COLO668 (cell line): ENCODE measurements at regions not wholly inside any gene's neighbourhood (a gene's known extent, or its start where the extent isn't known, plus 50 kb on each side); places are given as distances from the start of the nearest gene placed in this dataset.

Source experiments
- DNase-seq: peaks from one replicate; lab custom pipeline; 2025; ENCODE audit not compliant: unreplicated experiment; lab: John Stamatoyannopoulos, UW

- no peak for DNase-seq
Observed at GRCh38 chr10:78953113-78953798, 115.5 kb upstream of the ZMIZ1 start.

- DNase-seq: no peak
Observed at GRCh38 chr10:78953799-78954297, 114.9 kb upstream of the ZMIZ1 start.

- no peak for DNase-seq
Observed at GRCh38 chr10:78954689-78955088, 114.1 kb upstream of the ZMIZ1 start.

DNA sequence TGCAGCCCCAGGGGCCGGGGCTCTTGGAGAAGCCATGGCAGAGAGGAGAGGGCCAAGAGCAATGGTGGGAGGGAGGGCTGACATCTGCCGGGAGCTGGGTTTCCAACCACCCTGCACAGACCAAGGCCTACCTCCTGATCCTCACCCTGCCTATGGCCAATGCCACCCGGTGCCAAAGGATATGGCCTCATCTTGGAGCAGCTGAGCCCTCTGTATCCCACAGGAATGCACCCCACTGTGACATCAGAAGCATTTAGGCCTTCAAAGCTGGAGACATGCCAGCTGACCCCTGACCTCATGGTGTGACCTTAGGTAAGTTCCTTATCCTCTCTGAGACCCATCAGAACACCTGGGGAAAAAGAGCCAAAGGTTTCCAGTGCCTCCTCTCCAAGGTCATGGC lies 113.6 kb upstream of the ZMIZ1 start:
- DNase-seq: no peak

DNA sequence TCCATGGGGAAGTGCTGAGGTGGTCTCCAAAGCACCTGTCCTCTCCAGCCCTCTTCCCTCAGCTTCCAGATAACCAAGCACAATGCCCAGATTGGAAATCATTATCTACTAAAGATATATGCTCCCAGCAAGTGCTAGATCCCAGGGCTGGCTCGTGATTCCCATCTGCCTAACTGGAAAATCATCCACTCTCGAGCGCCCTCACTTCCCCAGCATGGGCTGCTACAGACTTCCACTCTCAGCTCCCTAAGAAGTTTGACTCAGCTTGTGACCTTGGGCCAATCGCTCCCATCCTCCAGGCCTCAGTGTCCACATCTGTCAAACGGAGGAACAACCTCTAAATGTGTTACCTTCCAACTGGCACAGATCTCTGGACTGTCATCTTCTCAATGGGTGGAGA lies 112.4 kb upstream of the ZMIZ1 start:
- no peak for DNase-seq

- DNase-seq: no peak
Observed at GRCh38 chr10:78957471-78958039, 111.2 kb upstream of the ZMIZ1 start.

GRCh38 chr10:78959217-78959923 lies 109.4 kb upstream of the ZMIZ1 start:
- DNase-seq: no peak

DNA sequence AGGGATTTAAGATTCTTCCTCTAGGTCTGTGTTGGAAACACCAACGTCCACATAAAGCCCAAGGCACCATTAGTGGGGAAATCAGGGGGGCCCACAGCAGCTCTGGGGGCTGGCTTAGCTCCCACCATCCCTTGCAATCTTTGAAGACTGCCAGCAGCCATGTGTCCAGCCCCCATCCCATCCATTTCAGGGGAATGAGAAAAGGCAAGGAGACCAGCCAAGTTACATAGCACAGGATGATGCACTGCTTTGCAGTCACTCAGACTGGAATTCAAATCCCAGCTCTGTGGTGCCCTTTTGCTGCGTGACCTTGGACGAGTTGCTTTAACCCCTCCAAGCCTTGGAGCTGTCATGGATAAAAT lies 108.9 kb upstream of the ZMIZ1 start:
- DNase-seq: no peak

GRCh38 chr10:78960316-78960800 lies 108.4 kb upstream of the ZMIZ1 start:
- DNase-seq: no peak

DNA sequence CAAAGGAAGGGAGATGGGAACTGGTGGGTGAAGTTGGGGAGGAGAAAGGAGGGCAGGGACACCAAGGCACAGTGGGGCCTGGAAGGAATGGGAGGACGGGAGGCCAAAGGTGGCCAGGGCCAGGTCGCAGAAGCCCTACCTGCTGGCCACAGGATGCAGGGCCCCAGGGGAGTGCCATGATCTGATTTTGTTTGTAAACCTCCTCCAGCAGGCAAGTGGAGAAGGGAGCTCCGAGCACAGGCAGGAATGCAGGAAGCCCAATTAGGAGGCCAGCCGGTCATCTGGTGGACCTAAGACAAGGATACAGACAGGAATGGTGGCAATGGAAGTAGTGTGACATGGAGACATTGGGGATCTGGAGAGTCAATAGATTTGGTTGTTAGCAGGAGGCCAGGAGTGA lies 107.0 kb upstream of the ZMIZ1 start:
- no peak for DNase-seq

DNA sequence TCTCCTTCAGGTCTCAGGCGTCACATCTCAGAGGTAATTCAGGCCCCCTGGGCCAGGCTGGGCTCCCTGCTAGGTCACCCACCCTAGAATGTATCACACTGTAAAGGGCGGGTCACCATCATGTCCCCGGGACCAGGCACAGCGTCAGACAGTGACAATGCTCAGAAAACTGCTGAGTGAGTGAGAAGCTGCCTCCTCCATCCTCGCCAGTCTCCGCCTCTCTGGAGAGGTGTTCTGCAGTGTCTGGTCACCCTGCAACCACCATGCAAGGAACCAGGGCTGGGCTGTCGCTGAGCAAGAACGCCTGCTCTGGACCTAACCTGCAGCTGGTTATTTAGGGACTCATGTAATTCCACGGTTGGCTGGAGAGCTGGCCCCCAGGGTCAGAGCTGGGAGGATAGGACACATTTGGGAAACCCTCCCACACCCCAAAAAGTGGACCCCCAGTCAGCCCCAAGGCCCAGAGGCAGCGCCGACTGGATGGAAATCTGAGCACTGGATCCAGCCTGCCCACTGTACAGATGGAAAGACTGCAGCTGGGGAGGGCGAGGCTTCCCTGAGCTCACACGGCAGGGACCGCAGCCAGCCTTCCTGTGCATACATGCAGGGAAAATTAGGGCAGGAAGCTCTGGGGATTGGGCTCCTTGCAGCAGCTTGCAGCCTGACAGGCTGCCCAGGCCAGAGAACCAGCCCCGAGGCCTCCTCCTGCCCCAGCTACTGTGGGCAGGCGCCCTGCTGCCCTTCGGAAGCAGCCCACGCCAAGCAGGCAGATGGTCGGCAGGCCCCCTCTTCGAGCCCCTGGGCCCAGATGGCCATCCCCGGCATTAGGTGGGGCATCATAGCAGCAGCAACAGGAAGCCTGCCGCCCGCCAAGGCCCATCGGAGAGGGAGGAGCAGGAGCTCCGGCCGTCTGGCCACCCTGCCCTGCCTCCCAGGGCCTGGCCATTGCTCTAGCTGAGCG lies 105.4 kb upstream of the ZMIZ1 start:
- no peak for DNase-seq

DNA sequence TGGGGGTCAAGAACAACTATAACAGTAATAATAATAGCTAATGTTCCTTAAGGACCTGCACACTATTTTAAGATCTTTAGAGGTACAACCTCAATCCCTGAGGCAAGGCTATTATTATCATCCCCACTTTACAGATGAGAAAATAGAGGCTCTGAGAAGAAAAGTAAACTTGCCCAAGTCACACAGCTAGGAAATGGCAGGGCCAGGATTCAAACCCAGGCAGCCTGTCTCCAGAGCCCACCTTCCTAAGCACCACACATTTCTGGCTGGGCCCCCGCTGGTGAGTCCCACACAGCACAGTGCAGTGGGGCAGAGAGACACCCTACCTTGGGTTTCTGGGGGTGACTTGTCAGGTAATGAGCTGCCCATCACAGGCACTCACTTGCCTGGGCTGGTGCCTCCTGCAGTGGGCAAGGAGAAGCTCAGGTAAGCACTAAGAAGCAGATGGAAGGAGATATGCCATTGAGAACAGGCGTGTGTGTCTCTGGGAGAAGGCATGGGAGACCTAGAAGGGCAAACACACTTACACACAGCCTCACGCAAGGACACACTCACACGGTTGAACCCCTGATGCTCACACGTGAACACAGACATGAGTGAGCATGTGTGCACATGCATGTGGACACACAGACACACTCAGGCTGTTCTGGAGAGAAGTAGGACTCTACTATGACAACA lies 104.4 kb upstream of the ZMIZ1 start:
- no peak for DNase-seq

GRCh38 chr10:78964952-78965633 lies 103.7 kb upstream of the ZMIZ1 start:
- DNase-seq: peak; percentile 58

GRCh38 chr10:78966182-78966787 lies 102.5 kb upstream of the ZMIZ1 start:
- DNase-seq: no peak

DNA sequence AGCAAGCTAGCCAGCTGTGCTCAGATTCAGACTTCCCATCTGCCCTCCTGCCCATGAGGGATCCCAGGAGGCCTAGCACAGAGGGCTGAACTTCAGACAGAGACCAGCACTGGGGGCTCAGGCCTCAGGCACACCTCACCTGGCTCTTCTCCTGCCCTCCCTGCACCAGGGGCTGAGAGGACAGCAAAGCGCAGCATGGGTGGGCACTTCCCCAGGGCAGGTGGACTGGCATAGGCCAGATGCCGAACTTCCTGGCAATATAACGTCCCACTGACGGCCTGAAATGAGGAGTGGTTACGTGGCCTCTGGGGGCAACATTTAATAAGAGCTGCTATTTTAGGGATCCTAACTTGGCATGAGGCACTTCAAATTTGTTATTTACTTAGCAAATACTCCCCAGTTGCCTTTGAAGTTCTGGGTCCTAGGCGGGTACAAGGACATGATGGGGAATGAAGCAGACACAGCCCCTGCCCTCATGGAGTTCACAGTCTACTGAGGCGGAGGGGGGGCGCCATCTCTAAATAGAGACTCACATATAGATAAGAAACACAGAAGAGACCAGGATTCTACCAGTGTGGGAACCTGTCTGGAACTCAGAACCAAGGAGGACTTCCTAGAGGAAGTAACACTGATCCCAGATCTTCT lies 101.8 kb upstream of the ZMIZ1 start:
- DNase-seq: no peak

GRCh38 chr10:78968300-78968942 lies 100.3 kb upstream of the ZMIZ1 start:
- no peak for DNase-seq

- no peak for DNase-seq
Observed at GRCh38 chr10:78968943-78969342, 99.8 kb upstream of the ZMIZ1 start.

DNA sequence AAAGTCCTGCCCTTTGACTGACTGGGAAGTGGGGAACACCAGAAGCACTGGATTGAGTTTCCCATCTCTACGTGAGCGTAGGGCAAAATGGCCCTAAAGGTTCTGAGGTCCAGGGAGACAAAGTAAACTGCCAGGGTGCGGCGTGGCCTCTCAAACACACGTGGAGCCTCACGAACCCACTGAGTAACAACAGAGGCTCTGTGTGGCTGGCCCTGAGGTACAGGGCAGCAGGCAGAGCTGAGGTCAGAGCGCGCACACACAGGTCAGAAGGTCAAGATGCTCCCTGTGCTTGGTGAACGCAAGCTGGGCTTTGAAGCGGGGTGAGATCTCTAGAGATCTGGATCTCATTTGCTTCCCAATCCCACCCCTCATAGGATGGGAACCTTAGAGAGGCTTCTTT lies 99.0 kb upstream of the ZMIZ1 start:
- no peak for DNase-seq

DNA sequence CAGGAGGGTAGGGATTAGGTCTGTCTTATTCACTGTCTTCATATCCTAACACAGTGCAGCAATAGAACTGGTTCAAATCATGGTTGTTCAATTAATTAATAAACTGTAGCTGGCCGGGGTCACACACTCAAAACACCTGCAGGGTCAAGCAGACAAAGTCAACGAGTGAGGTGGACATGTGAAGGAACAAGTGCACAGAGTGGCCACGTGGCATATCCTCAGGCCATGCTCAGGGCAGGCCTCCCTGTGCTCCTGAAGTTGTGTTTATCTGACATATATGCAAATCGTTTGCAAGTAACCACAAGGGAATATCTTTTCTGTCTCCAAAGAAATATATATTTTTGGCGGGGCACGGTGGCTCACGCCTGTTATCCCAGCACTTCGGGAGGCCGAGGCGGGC lies 98.5 kb upstream of the ZMIZ1 start:
- DNase-seq: no peak
